Type B pancreatic cell (in vitro differentiated cells): ENCODE measurements at regions not wholly inside any gene's neighbourhood (a gene's known extent, or its start where the extent isn't known, plus 50 kb on each side); places are given as distances from the start of the nearest gene placed in this dataset.
A peak's percentile ranks its signal among the peaks of the same experiment; 100 is the strongest.

Experiments
- DNase-seq: peaks from one replicate; pipeline ENCODE4 v3.0.0; 2021; ENCODE audit warnings: mixed read lengths; ENCODE audit not compliant: unreplicated experiment; ENCODE audit errors: extremely low spot score
- H3K27ac Mint-ChIP-seq: 2 replicates; pipeline ENCODE4 v1.8.0; 2021; ENCODE audit warnings: mild to moderate bottlenecking, mixed read lengths
- H3K27me3 Mint-ChIP-seq: 2 replicates; pipeline ENCODE4 v1.8.0; 2021; ENCODE audit warnings: mixed read lengths
- H3K36me3 Mint-ChIP-seq: 2 replicates; pipeline ENCODE4 v1.8.0; 2021; ENCODE audit warnings: mixed read lengths
- H3K4me1 Mint-ChIP-seq: one replicate; pipeline ENCODE4 v1.8.0; 2021; ENCODE audit warnings: mixed read lengths; ENCODE audit not compliant: unreplicated experiment
- H3K4me3 Mint-ChIP-seq: 2 replicates; pipeline ENCODE4 v1.8.0; 2021; ENCODE audit warnings: mild to moderate bottlenecking, mixed read lengths
- H3K9me3 Mint-ChIP-seq: 2 replicates; pipeline ENCODE4 v1.8.0; 2021; ENCODE audit warnings: mixed read lengths
- TF ChIP-seq, protein P1 (sequence below): fragments of 200-600 bp; sonication (generic); conservative IDR thresholded peaks from 2 replicates; pipeline ENCODE4 v1.5.0; 2021; ENCODE audit warnings: antibody characterized with exemption, mild to moderate bottlenecking

GRCh38 chr6:20263059-20263458 lies 50.8 kb upstream of the MBOAT1 start:
- Mint-ChIP-seq H3K9me3 (peaks cover 4% of the 10 kb centered on the region), H3K36me3 (no peaks in the 10 kb centered on the region), H3K27me3 (no peaks in the 10 kb centered on the region), H3K4me1 (no peaks in the 10 kb centered on the region), H3K4me3 (no peak overlapping the region), H3K27ac (no peak overlapping the region)
- no peak for DNase-seq
- TF ChIP-seq, protein P1, sequence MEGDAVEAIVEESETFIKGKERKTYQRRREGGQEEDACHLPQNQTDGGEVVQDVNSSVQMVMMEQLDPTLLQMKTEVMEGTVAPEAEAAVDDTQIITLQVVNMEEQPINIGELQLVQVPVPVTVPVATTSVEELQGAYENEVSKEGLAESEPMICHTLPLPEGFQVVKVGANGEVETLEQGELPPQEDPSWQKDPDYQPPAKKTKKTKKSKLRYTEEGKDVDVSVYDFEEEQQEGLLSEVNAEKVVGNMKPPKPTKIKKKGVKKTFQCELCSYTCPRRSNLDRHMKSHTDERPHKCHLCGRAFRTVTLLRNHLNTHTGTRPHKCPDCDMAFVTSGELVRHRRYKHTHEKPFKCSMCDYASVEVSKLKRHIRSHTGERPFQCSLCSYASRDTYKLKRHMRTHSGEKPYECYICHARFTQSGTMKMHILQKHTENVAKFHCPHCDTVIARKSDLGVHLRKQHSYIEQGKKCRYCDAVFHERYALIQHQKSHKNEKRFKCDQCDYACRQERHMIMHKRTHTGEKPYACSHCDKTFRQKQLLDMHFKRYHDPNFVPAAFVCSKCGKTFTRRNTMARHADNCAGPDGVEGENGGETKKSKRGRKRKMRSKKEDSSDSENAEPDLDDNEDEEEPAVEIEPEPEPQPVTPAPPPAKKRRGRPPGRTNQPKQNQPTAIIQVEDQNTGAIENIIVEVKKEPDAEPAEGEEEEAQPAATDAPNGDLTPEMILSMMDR: no peak

DNA sequence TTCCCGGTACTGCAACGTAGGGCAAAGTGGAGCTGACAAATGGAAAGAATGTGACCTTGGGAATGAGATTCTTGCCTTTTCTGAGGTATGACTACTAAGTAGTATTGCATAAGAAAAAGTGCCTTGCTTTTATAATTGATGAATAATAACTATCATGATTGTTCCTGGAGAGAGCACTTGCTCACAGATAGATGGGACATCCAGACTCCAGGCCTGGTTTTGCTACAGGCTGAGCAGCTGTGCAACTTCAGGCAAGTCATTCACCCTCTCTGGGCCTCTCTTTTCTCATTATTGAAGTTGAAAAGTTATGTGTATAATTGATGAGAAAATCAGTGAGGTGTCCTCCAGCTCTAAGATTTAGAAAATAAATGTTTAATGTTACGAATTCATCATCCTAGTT lies 53.6 kb upstream of the MBOAT1 start:
- no peaks in the 10 kb centered on the region for H3K4me1 Mint-ChIP-seq
- peaks cover 4% of the 10 kb centered on the region for H3K9me3 Mint-ChIP-seq
- H3K27ac Mint-ChIP-seq: no peak overlapping the region
- no peaks in the 10 kb centered on the region for H3K36me3 Mint-ChIP-seq
- no peak overlapping the region for H3K4me3 Mint-ChIP-seq
- H3K27me3 Mint-ChIP-seq: no peaks in the 10 kb centered on the region
- DNase-seq: no peak
- TF ChIP-seq, protein P1: no peak

GRCh38 chr6:20266851-20267608 lies 54.8 kb upstream of the MBOAT1 start:
- no peak for DNase-seq
- Mint-ChIP-seq H3K9me3 (peaks cover 4% of the 10 kb centered on the region), H3K27me3 (peaks cover 3% of the 10 kb centered on the region), H3K4me1 (peaks cover 7% of the 10 kb centered on the region), H3K27ac (peak overlapping the region; percentile 90), H3K4me3 (peak overlapping the region; percentile 72), H3K36me3 (no peaks in the 10 kb centered on the region)
- TF ChIP-seq, protein P1: no peak

GRCh38 chr6:20269181-20269580 lies 56.9 kb upstream of the MBOAT1 start:
- Mint-ChIP-seq H3K9me3 (peaks cover 4% of the 10 kb centered on the region), H3K27me3 (peaks cover 3% of the 10 kb centered on the region), H3K27ac (no peak overlapping the region), H3K36me3 (no peaks in the 10 kb centered on the region), H3K4me3 (no peak overlapping the region), H3K4me1 (peaks cover 9% of the 10 kb centered on the region)
- TF ChIP-seq, protein P1: no peak
- DNase-seq: no peak

DNA sequence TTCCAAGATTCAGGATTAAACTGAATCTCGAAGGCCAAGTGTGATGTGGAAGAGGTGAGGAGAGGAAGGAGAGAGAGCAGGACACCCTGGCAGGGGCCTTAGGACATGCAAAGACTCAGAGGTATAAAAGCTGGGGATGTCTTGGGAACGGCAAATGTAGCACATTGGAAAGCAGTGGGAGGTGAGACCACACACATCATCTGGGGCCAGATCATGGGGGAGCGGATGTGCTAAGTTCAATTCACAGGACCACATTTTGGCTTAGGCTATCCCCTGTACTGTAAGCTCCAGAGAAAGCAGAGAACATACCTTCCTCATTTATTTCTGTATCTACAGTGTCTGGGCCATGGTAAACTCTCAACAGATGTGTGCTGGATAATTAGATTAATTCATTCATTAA lies 59.5 kb upstream of the MBOAT1 start:
- no peak for DNase-seq
- H3K27me3 Mint-ChIP-seq: peaks cover 3% of the 10 kb centered on the region
- H3K9me3 Mint-ChIP-seq: peaks cover 4% of the 10 kb centered on the region

More for the DNA sequence above, 59.5 kb upstream of the MBOAT1 start:
- Mint-ChIP-seq H3K36me3 (no peaks in the 10 kb centered on the region), H3K27ac (no peak overlapping the region), H3K4me3 (no peak overlapping the region), H3K4me1 (peaks cover 9% of the 10 kb centered on the region)
- TF ChIP-seq, protein P1: no peak
